GM21717 (cell line): ENCODE measurements at regions not wholly inside any gene's neighbourhood (a gene's known extent, or its start where the extent isn't known, plus 50 kb on each side); places are given as distances from the start of the nearest gene placed in this dataset.
A peak's percentile ranks its signal among the peaks of the same experiment; 100 is the strongest.

Experiments used
- ATAC-seq: cut with Tn5 transposase; IDR thresholded peaks from one replicate; pipeline ENCODE4 v1.9.1; 2021; ENCODE audit warnings: mild to moderate bottlenecking, moderate library complexity; ENCODE audit not compliant: unreplicated experiment

DNA sequence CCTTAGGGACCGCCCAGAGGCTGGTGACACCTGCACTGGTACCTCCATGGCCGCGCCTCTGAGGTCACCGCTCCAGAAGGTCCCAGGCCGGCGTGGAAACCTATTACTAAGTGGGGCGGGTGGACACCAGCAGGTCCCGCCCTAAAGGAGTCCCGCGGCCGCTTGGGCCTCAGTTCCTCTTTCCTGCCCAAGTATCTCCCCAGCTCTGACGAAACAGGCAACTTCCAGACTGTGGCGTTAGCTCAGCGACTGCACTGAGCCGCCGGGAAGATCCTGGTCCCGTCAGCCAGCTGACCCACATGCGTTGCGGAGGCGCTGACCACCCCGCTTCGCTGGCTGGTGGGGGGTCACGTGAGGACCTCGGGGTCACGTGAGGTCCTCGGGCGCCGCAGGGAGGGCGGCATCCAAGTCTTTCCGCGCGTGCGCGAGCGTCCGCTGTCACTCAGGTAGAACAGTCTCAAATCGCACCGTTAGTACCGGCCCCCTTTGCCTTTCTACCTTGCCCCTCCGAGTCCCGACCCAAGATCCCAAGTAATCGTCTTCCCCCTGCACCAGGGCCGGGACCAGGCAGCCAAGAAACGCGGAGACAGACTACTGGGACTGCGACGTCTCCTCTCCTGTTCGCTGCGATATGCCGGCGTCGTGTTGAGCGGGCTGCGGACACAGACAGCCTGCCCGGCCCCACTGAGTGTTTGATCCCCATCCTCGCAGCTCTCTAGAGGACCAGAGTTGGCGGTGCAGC, 53.7 kb upstream of the KDM4C start:
- peak; percentile 80 for ATAC-seq

DNA sequence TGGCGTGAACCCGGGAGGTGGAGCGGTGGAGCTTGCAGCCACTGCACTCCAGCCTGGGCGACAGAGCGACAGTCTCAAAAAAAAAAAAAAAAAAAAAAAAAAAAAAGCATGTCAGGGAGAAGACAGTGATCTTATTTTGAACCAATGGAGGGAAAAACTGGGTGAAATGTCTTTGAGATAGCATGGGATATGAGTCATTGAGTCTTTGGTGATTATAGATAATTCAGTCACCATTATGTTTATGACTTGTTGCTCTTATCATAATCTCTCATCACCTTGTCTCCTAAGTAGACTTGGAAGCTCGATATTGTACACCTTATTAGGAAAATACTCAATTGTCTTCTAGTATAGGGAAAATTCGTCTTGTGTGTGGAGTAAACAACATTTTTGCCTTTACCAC, 55.1 kb upstream of the KDM4C start:
- ATAC-seq, result no peak

DNA sequence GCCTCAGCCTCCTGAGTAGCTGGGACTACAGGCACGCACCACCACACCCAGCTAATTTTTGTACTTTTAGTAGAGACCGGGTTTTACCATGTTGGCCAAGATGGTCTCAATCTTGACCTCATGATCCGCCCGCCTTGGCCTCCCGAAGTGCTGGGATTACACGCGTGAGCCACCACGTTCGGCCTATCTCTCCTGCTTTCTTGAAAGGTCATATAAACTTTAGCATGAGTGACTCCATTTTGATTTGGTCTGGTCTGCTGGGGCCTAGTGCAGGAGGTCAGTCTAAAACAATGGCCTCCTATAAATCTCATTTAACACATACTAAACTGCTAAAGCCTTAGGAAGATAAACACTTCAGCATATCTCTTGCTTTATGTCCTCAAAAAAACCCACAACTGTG, 50.6 kb upstream of the GLDC start:
- ATAC-seq, result no peak

DNA sequence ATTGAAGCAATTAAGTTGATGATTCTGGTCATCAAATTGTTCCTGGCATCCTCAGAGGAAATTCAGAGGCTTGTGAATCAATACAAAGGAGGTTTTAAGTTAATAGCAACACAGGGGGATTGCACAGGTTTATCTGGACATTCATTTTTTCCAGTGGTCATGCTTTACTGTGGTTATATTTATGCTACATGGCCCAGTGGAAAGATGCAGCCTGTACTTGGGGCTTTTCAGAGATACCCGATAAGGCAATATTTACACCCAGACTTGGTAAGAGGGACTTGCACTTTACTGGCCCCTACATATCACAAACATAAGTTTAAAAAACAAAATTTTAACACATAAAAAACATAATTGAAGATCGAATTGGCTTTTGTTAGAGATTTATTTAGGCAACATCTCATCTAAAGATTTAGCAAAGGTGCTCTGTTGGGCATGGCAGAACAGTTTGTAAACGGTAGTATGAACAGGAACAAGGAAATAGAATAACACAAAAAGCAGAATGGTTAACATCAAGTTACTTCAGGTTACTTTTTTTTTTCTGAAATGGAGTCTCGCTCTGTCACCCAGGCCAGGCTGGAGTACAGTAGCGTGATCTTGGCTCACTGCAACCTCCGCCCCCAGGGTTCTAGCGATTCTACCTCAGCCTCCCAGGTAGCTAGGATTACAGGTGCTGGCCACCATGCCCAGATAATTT, 49.7 kb upstream of the GLDC start:
- no peak for ATAC-seq
